A673 (cell line): ENCODE measurements at regions not wholly inside any gene's neighbourhood (a gene's known extent, or its start where the extent isn't known, plus 50 kb on each side); places are given as distances from the start of the nearest gene placed in this dataset.

ENCODE experiments used
- CTCF ChIP-seq: fragments of 300-800, 200-600 bp; sonication (generic); conservative IDR thresholded peaks from 2 replicates; pipeline ENCODE4 v1.5.1; 2017; ENCODE audit warnings: low read depth, mild to moderate bottlenecking, antibody characterized with exemption, low read length, moderate library complexity, mixed read lengths
- EZH2 ChIP-seq: fragments of 200-600 bp; sonication (generic); IDR thresholded peaks from 2 replicates; pipeline ENCODE4 v1.6.1; 2017; ENCODE audit warnings: borderline replicate concordance, low read depth, mild to moderate bottlenecking, mixed read lengths, antibody characterized with exemption, low read length; ENCODE audit not compliant: poor library complexity, severe bottlenecking

- no peak for TF ChIP-seq CTCF
- no peak for TF ChIP-seq EZH2
Measured at GRCh38 chr20:39103732-39104131, 141.6 kb downstream of the DHX35 start.
